ENCODE measurements at regions not wholly inside any gene's neighbourhood (a gene's known extent, or its start where the extent isn't known, plus 50 kb on each side); places are given as distances from the start of the nearest gene placed in this dataset.

- TF ChIP-seq POLR2A (IDR thresholded peaks at IDR 0.05): no peak
- no peak for TF ChIP-seq CTCF (IDR thresholded peaks at IDR 0.05)
Observed at GRCh38 chr4:16417198-16417597, 190.9 kb upstream of the TAPT1 start.
